Choroid plexus epithelial cell (primary cell): ENCODE measurements at regions not wholly inside any gene's neighbourhood (a gene's known extent, or its start where the extent isn't known, plus 50 kb on each side); places are given as distances from the start of the nearest gene placed in this dataset.

Experiments
- DNase-seq: peaks from one replicate; pipeline ENCODE4 v3.0.0-alpha.2; 2010; ENCODE audit warnings: low read depth
- H3K4me3 ChIP-seq: 2 replicates; pipeline ENCODE4 v1.5.1; 2011; ENCODE audit warnings: low read depth, mild to moderate bottlenecking, control low read depth, low read length, moderate library complexity
- TF ChIP-seq, protein P1 (sequence below): conservative IDR thresholded peaks from 2 replicates; pipeline ENCODE4 v1.5.1; 2011; ENCODE audit warnings: low read depth, mild to moderate bottlenecking, control low read depth, inconsistent platforms, low read length, moderate library complexity

GRCh38 chr12:84772281-84772680, 140.3 kb downstream of the SLC6A15 start:
- TF ChIP-seq, protein P1, sequence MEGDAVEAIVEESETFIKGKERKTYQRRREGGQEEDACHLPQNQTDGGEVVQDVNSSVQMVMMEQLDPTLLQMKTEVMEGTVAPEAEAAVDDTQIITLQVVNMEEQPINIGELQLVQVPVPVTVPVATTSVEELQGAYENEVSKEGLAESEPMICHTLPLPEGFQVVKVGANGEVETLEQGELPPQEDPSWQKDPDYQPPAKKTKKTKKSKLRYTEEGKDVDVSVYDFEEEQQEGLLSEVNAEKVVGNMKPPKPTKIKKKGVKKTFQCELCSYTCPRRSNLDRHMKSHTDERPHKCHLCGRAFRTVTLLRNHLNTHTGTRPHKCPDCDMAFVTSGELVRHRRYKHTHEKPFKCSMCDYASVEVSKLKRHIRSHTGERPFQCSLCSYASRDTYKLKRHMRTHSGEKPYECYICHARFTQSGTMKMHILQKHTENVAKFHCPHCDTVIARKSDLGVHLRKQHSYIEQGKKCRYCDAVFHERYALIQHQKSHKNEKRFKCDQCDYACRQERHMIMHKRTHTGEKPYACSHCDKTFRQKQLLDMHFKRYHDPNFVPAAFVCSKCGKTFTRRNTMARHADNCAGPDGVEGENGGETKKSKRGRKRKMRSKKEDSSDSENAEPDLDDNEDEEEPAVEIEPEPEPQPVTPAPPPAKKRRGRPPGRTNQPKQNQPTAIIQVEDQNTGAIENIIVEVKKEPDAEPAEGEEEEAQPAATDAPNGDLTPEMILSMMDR, result no peak
- H3K4me3 ChIP-seq, result no peak overlapping the region
- peak; percentile 22 for DNase-seq

DNA sequence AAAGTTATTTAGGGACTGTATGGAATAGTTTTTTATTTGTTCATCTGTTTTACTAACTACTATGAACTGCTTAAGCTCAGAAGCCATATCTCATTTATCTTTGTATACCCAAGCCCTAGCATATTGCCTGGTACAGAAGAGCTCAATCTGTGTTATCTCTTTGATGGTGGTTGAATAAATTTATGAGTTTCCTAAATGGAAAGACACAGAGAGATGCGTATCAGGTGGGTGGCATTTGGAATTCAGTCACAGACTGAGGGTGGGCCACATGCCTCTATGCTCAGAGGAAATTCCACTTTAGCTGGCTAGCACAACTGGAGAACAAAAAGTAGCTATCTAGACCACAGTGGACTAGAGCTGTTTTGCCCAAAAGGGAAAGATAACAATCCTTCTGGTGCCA, 145.5 kb downstream of the SLC6A15 start:
- no peak for DNase-seq
- H3K4me3 ChIP-seq, result no peak overlapping the region
- TF ChIP-seq, protein P1, result no peak

DNA sequence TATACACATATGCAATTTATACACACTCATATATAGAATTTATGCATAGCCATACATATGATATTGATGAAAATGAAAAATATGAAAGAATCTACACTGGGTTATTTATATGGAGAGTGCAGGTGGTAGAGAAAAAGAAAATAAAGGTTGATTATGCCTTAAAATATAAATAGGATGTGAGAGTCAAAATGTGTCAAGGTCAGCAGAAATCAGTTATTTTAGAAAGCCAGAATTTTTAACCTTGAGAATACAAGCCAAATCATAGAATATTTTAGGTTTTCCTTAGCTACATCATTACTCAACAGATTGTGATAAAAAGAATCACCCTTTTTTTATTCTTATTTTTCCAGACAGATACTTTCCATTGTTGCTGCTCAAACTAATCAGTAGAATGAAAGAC, 146.2 kb downstream of the SLC6A15 start:
- TF ChIP-seq, protein P1, result no peak
- H3K4me3 ChIP-seq, result no peak overlapping the region
- DNase-seq, result no peak

DNA sequence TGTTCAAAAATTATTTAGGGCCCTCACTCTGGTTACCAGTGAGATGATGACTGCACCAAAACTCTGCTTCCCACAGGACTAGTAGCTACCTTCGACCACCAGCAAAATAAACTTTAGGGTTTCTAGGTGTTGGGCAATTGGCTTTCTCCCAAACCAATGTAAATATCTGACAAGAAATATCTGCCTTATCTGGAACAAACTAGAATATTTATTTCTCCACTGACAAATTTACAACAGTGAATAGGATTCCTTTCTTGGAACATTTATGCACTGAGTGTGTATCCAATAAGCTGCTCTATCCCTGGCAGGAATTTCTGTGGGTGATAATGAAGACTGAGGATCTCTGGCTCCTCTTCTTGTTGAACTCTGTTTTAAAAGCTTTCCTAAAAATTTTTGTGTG, 148.6 kb downstream of the SLC6A15 start:
- no peak for DNase-seq
- TF ChIP-seq, protein P1, result no peak

GRCh38 chr12:84763107-84763506, 149.5 kb downstream of the SLC6A15 start:
- no peak overlapping the region for H3K4me3 ChIP-seq
- peak; percentile 41 for DNase-seq
- TF ChIP-seq, protein P1, result no peak

More for the DNA sequence above, 148.6 kb downstream of the SLC6A15 start:
- no peak overlapping the region for H3K4me3 ChIP-seq

DNA sequence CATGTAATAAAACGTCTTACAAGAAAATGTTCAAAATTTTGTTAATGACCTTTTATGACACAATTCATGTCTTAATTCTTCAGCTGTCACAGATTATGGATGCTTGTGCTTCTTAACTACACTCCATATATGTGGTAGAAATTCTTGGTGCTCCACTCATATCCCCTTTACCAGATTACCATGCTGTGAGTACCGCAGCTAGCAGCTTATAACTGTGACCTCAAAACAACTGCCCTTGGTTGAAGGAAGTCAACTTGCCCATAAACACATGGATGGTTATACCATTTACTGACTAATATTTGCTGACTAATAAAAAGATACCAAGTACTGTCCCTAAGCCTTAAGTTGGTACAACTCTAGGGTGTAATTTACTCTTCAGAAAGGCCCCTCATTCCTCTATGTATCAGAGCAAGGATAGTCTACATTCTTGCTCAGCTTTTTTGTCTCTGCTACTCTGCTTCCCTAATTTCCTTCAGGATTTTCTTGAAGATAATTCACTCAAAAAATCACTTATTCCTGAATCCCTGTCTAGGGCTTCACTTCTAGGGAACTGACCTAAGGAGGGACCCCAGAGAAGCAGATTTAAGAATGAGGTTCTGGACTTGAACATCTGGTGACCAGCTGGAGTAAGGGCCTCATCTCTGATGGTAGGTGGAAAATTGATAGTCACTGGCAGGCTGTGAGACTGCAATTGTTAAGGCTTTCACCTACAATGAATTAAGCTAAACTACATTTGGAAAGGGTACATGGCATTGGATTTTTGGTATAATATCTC, 152.3 kb downstream of the SLC6A15 start:
- DNase-seq, result no peak
- TF ChIP-seq, protein P1, result no peak
- no peak overlapping the region for H3K4me3 ChIP-seq

GRCh38 chr12:84757978-84758377, 154.6 kb downstream of the SLC6A15 start:
- TF ChIP-seq, protein P1, result no peak
- peak; percentile 73 for DNase-seq
- no peak overlapping the region for H3K4me3 ChIP-seq
